Neural cell (in vitro differentiated cells): ENCODE measurements at regions not wholly inside any gene's neighbourhood (a gene's known extent, or its start where the extent isn't known, plus 50 kb on each side); places are given as distances from the start of the nearest gene placed in this dataset.

Source experiments
- H2AFZ ChIP-seq: fragments of 200-600, 300-800 bp; sonication (generic), shearing (Covaris generic); 2 replicates; pipeline ENCODE4 v1.6.0; 2014; ENCODE audit warnings: low read depth, mild to moderate bottlenecking, antibody characterized with exemption, low read length, moderate library complexity
- H3F3A ChIP-seq: fragments of 200-600 bp; shearing (Covaris generic); 2 replicates; pipeline ENCODE4 v1.6.1; 2016; ENCODE audit warnings: mild to moderate bottlenecking, moderate library complexity, mixed read lengths, antibody characterized with exemption, low read length; ENCODE audit not compliant: insufficient read depth, poor library complexity, severe bottlenecking
- H3K27ac ChIP-seq: fragments of 200-600, 300-800 bp; sonication (generic), shearing (Covaris generic); 2 replicates; pipeline ENCODE4 v1.5.1; 2014; ENCODE audit warnings: mild to moderate bottlenecking, low read length, moderate library complexity
- H3K27me3 ChIP-seq: fragments of 300-800, 200-600 bp; sonication (generic), shearing (Covaris generic); 2 replicates; pipeline ENCODE4 v1.6.0; 2014; ENCODE audit warnings: mild to moderate bottlenecking, low read depth, low read length, moderate library complexity; ENCODE audit not compliant: insufficient read depth
- H3K36me3 ChIP-seq: fragments of 300-800, 200-600 bp; sonication (generic), shearing (Covaris generic); 2 replicates; pipeline ENCODE4 v1.5.1; 2014; ENCODE audit warnings: mild to moderate bottlenecking, antibody characterized with exemption, low read length, moderate library complexity; ENCODE audit not compliant: insufficient read depth
- H3K4me2 ChIP-seq: fragments of 300-800, 200-600 bp; sonication (generic), shearing (Covaris generic); 2 replicates; pipeline ENCODE4 v1.6.0; 2014; ENCODE audit warnings: mild to moderate bottlenecking, low read length
- H3K4me3 ChIP-seq: fragments of 300-800, 200-600 bp; sonication (generic), shearing (Covaris generic); 2 replicates; pipeline ENCODE4 v1.5.1; 2014; ENCODE audit warnings: mild to moderate bottlenecking, low read length, moderate library complexity
- H3K79me2 ChIP-seq: fragments of 200-600 bp; shearing (Covaris generic); replicated peaks from 2 replicates; pipeline ENCODE4 v1.6.0; 2014; ENCODE audit warnings: mild to moderate bottlenecking, low read length, moderate library complexity; ENCODE audit not compliant: insufficient read depth
- H3K9ac ChIP-seq: fragments of 300-800, 200-600 bp; sonication (generic), shearing (Covaris generic); 2 replicates; pipeline ENCODE4 v1.6.1; 2016; ENCODE audit warnings: mild to moderate bottlenecking, low read length, mixed read lengths
- H3K9me2 ChIP-seq: fragments of 200-600 bp; shearing (Covaris generic); 2 replicates; pipeline ENCODE4 v1.6.1; 2016; ENCODE audit warnings: mild to moderate bottlenecking, low read length, mixed read lengths; ENCODE audit not compliant: insufficient read depth
- H3K9me3 ChIP-seq: fragments of 200-600, 300-800 bp; sonication (generic), shearing (Covaris generic); 2 replicates; pipeline ENCODE4 v1.6.1; 2016; ENCODE audit warnings: mild to moderate bottlenecking, mixed run types, low read length, moderate library complexity, mixed read lengths
- H4K20me1 ChIP-seq: fragments of 200-600 bp; shearing (Covaris generic); 2 replicates; pipeline ENCODE4 v1.6.1; 2016; ENCODE audit warnings: mild to moderate bottlenecking, mixed run types; ENCODE audit not compliant: insufficient read depth
- CTCF ChIP-seq: fragments of 450-650 bp; IDR thresholded peaks from 2 replicates; pipeline ENCODE4 v1.5.1; 2014; ENCODE audit warnings: antibody characterized with exemption, mild to moderate bottlenecking, moderate library complexity; ENCODE audit not compliant: poor library complexity, severe bottlenecking
- EP300 ChIP-seq: fragments of 450-650 bp; conservative IDR thresholded peaks from 2 replicates; pipeline ENCODE4 v1.6.1; 2014; ENCODE audit warnings: antibody characterized with exemption, mild to moderate bottlenecking, moderate library complexity; ENCODE audit not compliant: poor library complexity, severe bottlenecking
- EZH2 ChIP-seq: fragments of 200-600, 300-800 bp; shearing (Covaris generic), sonication (generic); IDR thresholded peaks from 2 replicates; pipeline ENCODE4 v1.6.1; 2014; ENCODE audit warnings: antibody characterized with exemption, low read length, borderline replicate concordance, mild to moderate bottlenecking; ENCODE audit not compliant: insufficient read depth, poor library complexity, severe bottlenecking
- MXI1 ChIP-seq: fragments of 450-650 bp; conservative IDR thresholded peaks from 2 replicates; pipeline ENCODE4 v1.6.1; 2014; ENCODE audit warnings: antibody characterized with exemption, mild to moderate bottlenecking; ENCODE audit not compliant: poor library complexity, severe bottlenecking
- POLR2AphosphoS5 ChIP-seq: IDR thresholded peaks from 2 replicates; pipeline ENCODE4 v1.6.1; 2012
- RAD21 ChIP-seq: fragments of 450-650 bp; conservative IDR thresholded peaks from 2 replicates; pipeline ENCODE4 v1.6.1; 2014; ENCODE audit warnings: antibody characterized with exemption, mild to moderate bottlenecking, moderate library complexity
- REST ChIP-seq: IDR thresholded peaks from 2 replicates; pipeline ENCODE4 v1.6.1; 2012; ENCODE audit warnings: borderline replicate concordance
- SMC3 ChIP-seq: fragments of 450-650 bp; conservative IDR thresholded peaks from 2 replicates; pipeline ENCODE4 v1.6.1; 2014; ENCODE audit warnings: antibody characterized with exemption, mild to moderate bottlenecking, moderate library complexity; ENCODE audit not compliant: poor library complexity
- TAF1 ChIP-seq: IDR thresholded peaks from 2 replicates; pipeline ENCODE4 v1.6.1; 2012; ENCODE audit warnings: low read depth

- Histone ChIP-seq H3K9me2 (no peaks in the 10 kb centered on the region), H3F3A (no peaks in the 10 kb centered on the region), H3K27ac (no peak overlapping the region), H2AFZ (no peak overlapping the region), H3K79me2 (no peaks in the 10 kb centered on the region), H3K4me3 (no peak overlapping the region), H3K27me3 (no peaks in the 10 kb centered on the region), H3K36me3 (no peaks in the 10 kb centered on the region), H3K9me3 (peaks cover 11% of the 10 kb centered on the region), H4K20me1 (no peaks in the 10 kb centered on the region), H3K4me2 (no peak overlapping the region), H3K9ac (no peak overlapping the region)
- no peak for TF ChIP-seq RAD21
- no peak for TF ChIP-seq EZH2
- no peak for TF ChIP-seq EP300
- no peak for TF ChIP-seq SMC3
- TF ChIP-seq CTCF, result no peak
- no peak for TF ChIP-seq TAF1
- no peak for TF ChIP-seq MXI1
- TF ChIP-seq POLR2AphosphoS5, result no peak
- TF ChIP-seq REST, result no peak
Measured at GRCh38 chr13:106318941-106319411, 216.5 kb downstream of the EFNB2 start.

GRCh38 chr13:106314417-106314816 is 221.0 kb downstream of the EFNB2 start:
- H2AFZ ChIP-seq, result no peak overlapping the region
- H3K9me2 ChIP-seq, result no peaks in the 10 kb centered on the region
- no peaks in the 10 kb centered on the region for H3K79me2 ChIP-seq
- H3K4me3 ChIP-seq, result no peak overlapping the region
- H3K9me3 ChIP-seq, result no peaks in the 10 kb centered on the region
- H3K27ac ChIP-seq, result no peak overlapping the region
- H4K20me1 ChIP-seq, result no peaks in the 10 kb centered on the region
- H3K27me3 ChIP-seq, result no peaks in the 10 kb centered on the region
- no peak overlapping the region for H3K4me2 ChIP-seq
- no peaks in the 10 kb centered on the region for H3F3A ChIP-seq
- no peaks in the 10 kb centered on the region for H3K36me3 ChIP-seq
- no peak for TF ChIP-seq SMC3
- TF ChIP-seq MXI1, result no peak
- TF ChIP-seq EZH2, result no peak
- no peak for TF ChIP-seq CTCF
- TF ChIP-seq REST, result no peak
- no peak for TF ChIP-seq TAF1
- no peak for TF ChIP-seq EP300
- TF ChIP-seq RAD21, result no peak
- no peak for TF ChIP-seq POLR2AphosphoS5
- no peak overlapping the region for H3K9ac ChIP-seq
